Lung (tissue), 11 donors: ENCODE measurements at regions not wholly inside any gene's neighbourhood (a gene's known extent, or its start where the extent isn't known, plus 50 kb on each side); places are given as distances from the start of the nearest gene placed in this dataset.

Source experiments
- ATAC-seq: fragments of 200-7000 bp; cut with Tn5 transposase; one replicate; pipeline ENCODE4 v1.9.1; 2020; ENCODE audit warnings: moderate number of reproducible peaks; ENCODE audit not compliant: insufficient read depth, low FRiP score
- DNase-seq, 3 donors: peaks; one replicate each; pipeline ENCODE4 v3.0.0-alpha.2; 2013 to 2017
- H3K27ac ChIP-seq, 2 donors: one replicate each; pipeline ENCODE4 v1.5.1; 2013; ENCODE audit warnings: mild to moderate bottlenecking in 2 of 2, moderate library complexity in 2 of 2, control low read depth in 1 of 2, inconsistent platforms in 1 of 2, low read depth in 1 of 2, low read length in 1 of 2
- H3K27me3 ChIP-seq, 3 donors: one replicate each; pipeline ENCODE4 v1.5.1; 2013; ENCODE audit warnings: low read length in 2 of 3; ENCODE audit not compliant: control insufficient read depth in 3 of 3, insufficient read depth in 3 of 3
- H3K36me3 ChIP-seq, 4 donors: one replicate each; pipeline ENCODE4 v1.5.1; 2013; ENCODE audit warnings: low read length in 4 of 4, mild to moderate bottlenecking in 1 of 4, moderate library complexity in 1 of 4; ENCODE audit not compliant: control insufficient read depth in 4 of 4, insufficient read depth in 4 of 4
- H3K4me1 ChIP-seq, 5 donors: one replicate each; pipeline ENCODE4 v1.5.1; 2013; ENCODE audit warnings: low read length in 5 of 5, mild to moderate bottlenecking in 2 of 5, moderate library complexity in 1 of 5; ENCODE audit not compliant: control insufficient read depth in 5 of 5, insufficient read depth in 5 of 5
- H3K4me3 ChIP-seq: one replicate; pipeline ENCODE4 v1.5.1; 2013; ENCODE audit warnings: mild to moderate bottlenecking, control low read depth, moderate library complexity
- H3K9ac ChIP-seq, 2 donors: one replicate each; pipeline ENCODE4 v1.5.1; 2013; ENCODE audit warnings: low read length in 2 of 2, control low read depth in 1 of 2; ENCODE audit not compliant: insufficient read depth in 1 of 2
- H3K9me3 ChIP-seq, 4 donors: one replicate each; pipeline ENCODE4 v1.5.1; 2013; ENCODE audit warnings: low read length in 3 of 4, mild to moderate bottlenecking in 1 of 4, moderate library complexity in 1 of 4; ENCODE audit not compliant: control insufficient read depth in 4 of 4, insufficient read depth in 3 of 4
- CTCF ChIP-seq: IDR thresholded peaks from 2 replicates; pipeline ENCODE4 v1.5.1; 2012; ENCODE audit warnings: mild to moderate bottlenecking; ENCODE audit errors: control extremely low read depth, extremely low read depth
- WGBS, 2 donors: extraction: QIAGEN DNeasy Blood & Tissue Kit; methylation state at CpG; one replicate each; pipeline ENCODE4 v1.1.7; 2013; 5-methylcytosine and 5-hydroxymethylcytosine counted together
- donor health status: control.
- donor health status: control.
- donor health status: Bipolar disorder and iron deficiency.
- donor health status: healthy.
- donor health status: DM: yes; HTN: yes; CAD: no.

GRCh38 chr12:5305425-5305824 is 126.5 kb upstream of the NTF3 start:
- TF ChIP-seq CTCF: no peak
- Histone ChIP-seq H3K9me3 (no peaks in the 10 kb centered on the region), H3K9ac (no peak overlapping the region), H3K4me1 (peaks cover 0 to 9% (median 0%) of the 10 kb centered on the region in 5 donors), H3K4me3 (no peak overlapping the region), H3K36me3 (no peaks in the 10 kb centered on the region), H3K27me3 (no peaks in the 10 kb centered on the region), H3K27ac (no peak overlapping the region)
- DNase-seq (no peak), ATAC-seq (no peak)
- whole genome bisulfite sequencing, 2 donors: 68 to 78% methylated on average over 7 of the region's 7 CpGs

GRCh38 chr12:5305886-5306545 is 125.9 kb upstream of the NTF3 start:
- Histone ChIP-seq H3K4me3 (no peak overlapping the region), H3K9ac (no peak overlapping the region), H3K27ac (no peak overlapping the region), H3K36me3 (no peaks in the 10 kb centered on the region), H3K27me3 (no peaks in the 10 kb centered on the region), H3K4me1 (peaks cover 0 to 9% (median 0%) of the 10 kb centered on the region in 5 donors), H3K9me3 (peaks cover 0 to 1% (median 0%) of the 10 kb centered on the region in 4 donors)
- peak in 1 of 3 donors; percentile 19 for DNase-seq
- 66 to 85% methylated on average over 4 of the region's 4 CpGs for WGBS, 2 donors
- ATAC-seq: no peak
- TF ChIP-seq CTCF: no peak

- Histone ChIP-seq H3K36me3 (no peaks in the 10 kb centered on the region), H3K4me3 (no peak overlapping the region), H3K9me3 (peaks cover 0 to 2% (median 0%) of the 10 kb centered on the region in 4 donors), H3K9ac (no peak overlapping the region), H3K4me1 (peaks cover 0 to 11% (median 0%) of the 10 kb centered on the region in 5 donors), H3K27ac (no peak overlapping the region), H3K27me3 (no peaks in the 10 kb centered on the region)
- WGBS, 2 donors: 48 to 62% methylated on average over 3 of the region's 3 CpGs
- no peak for DNase-seq
- ATAC-seq: no peak
- TF ChIP-seq CTCF: no peak
These were observed 124.8 kb upstream of the NTF3 start for GRCh38 chr12:5307065-5307464.

GRCh38 chr12:5308216-5308615 is 123.7 kb upstream of the NTF3 start:
- ATAC-seq: no peak
- no peak for DNase-seq
- Histone ChIP-seq H3K9ac (no peak overlapping the region), H3K4me1 (peaks cover 0 to 11% (median 0%) of the 10 kb centered on the region in 5 donors), H3K9me3 (peaks cover 0 to 2% (median 0%) of the 10 kb centered on the region in 4 donors), H3K27ac (no peak overlapping the region), H3K4me3 (no peak overlapping the region), H3K36me3 (no peaks in the 10 kb centered on the region), H3K27me3 (no peaks in the 10 kb centered on the region)
- TF ChIP-seq CTCF: no peak
